ENCODE measurements at regions not wholly inside any gene's neighbourhood (a gene's known extent, or its start where the extent isn't known, plus 50 kb on each side); places are given as distances from the start of the nearest gene placed in this dataset.
"Not testable (repeated sequence)": the region's sequence is repeated elsewhere in the genome, so short reads cannot be mapped to it uniquely, and the experiment has no call there.

DNA sequence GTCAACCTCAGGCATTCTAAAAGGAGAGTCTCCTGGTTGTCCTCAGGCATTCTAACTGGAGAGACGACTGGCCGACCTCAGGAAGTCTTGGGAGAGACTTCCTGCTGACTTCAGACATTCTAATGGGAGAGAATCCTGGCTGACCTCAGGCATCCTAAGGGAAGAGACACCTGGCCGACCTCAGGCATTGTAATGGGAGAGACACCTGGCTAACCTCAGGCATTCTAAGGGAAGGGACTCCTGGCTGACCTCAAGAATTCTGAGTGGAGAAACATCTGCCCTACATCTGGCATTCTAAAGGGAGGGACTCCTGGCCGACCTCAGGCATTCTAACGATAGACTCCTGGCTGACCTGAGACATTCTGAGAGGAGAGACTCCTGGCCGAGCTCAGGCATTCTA lies 1353.3 kb downstream of the UQCRFS1 start:
- no peak for DNase-seq (ENCODE audit: low read depth in 2 of 2)

DNA sequence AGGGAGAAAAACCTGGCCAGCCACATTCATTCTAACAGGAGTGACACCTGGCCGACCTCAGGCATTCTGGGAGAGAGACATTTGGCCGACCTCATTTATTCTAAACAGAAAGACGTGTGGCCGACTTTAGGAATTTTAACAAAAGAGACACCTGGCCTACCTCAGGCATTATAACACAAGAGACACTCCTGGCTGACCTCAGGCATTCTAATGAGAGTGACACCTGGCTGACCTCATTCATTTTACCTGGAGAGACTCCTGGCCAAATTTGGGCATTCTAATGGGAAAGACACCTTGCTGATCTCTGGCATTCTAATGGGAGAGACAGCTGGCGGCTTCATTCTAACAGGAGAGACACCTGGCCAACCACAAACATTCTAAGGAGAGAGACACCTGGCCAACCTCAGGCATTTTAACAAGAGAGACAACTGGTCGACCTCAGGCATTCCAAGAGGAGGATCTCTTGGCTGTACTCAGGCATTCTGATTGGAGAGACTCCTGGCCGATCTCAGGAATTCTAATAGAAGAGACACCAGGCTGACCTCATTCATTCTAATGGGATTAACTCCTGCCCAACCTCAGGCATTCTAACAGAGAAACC lies 1353.9 kb downstream of the UQCRFS1 start:
- DNase-seq (ENCODE audit: low read depth in 2 of 2) = no peak

DNA sequence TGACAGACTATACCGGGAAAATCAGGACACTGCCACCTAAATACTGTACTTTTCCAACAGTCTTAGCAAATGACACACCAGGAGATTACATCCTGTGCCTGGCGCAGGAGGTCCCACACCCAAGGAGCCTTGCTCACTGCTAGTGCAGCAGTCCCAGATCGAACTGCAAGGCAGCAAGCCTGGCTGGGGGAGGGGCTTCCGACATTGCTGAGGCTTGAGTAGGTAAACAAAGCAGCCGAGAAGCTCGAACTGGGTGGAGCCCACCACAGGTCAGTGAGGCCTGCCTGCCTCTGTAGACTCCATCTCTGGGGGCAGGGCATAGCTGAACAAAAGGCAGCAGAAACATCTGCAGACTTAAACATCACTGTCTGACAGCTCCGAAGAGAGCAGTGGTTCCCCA lies 1360.0 kb downstream of the UQCRFS1 start:
- not testable (repeated sequence) for DNase-seq (ENCODE audit: low read depth in 2 of 2)

DNA sequence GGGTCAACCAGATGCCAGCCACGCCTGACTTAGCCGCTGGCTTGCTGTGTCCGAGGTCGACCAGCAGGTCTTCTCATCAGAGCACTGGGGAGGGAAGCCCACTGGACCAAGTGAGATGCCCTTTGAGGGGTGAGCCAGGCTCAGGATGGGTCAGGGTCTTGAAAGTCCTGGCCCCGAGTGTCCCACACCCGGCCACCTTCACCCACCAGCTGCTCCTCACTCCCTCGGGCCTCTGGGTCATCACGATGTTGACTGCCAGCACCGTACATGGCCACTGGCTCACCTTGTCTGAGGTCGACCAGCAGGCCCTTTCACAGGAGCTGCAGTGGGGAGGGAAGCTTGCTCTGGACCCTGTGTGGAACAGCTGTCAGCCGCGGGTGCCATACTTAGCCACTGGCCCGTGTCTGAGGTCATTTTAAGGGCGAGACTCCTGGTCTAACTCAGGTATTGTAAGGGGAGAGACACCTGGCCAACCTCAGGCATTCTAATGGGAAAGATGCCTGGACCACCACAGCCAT lies 1361.3 kb downstream of the UQCRFS1 start:
- no peak for DNase-seq (ENCODE audit: low read depth in 2 of 2)

DNA sequence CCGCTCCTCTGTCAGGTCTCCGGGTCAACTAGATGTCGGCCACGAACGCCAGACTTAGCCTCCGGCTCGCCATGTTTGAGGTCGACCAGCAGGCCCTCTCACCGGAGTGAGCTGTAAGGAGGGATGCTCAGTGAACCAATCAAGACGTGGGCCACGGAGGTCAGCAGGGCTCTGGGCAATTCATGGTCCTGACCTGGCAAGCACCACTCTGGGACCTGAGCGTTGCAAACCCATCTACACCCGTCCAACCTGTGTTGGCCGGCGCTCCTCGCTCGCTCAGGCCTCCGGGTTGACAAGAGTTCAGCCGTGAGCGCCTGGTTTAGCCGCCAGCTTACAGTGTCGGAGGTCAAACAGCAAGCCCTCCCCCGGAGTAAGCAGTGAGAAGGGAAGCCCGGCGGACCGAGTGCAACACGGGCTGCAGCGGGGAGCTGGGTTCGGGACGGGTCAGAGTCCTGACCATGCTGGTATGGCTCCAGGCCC lies 1361.9 kb downstream of the UQCRFS1 start:
- no peak for DNase-seq (ENCODE audit: low read depth in 2 of 2)

DNA sequence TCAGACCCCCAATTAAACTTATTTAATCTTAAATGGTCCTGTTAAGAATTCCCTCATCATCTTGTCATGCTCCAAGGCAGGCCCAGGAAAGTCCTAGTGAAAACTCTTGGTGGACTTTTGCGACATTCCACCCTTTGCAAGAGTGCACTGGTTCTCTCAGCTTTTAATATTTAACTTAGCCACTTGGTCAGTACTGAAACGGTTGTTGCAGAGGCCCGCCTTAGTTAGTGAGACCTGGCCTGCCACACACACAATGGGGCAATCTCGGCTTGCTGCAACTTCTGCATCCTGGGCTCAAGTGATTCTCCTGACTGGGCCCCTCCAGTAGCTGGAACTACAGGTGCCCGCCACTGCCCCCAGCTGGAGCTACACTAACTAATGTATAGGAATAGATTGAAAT lies 1366.0 kb downstream of the UQCRFS1 start:
- no peak for DNase-seq (ENCODE audit: low read depth in 2 of 2)

DNA sequence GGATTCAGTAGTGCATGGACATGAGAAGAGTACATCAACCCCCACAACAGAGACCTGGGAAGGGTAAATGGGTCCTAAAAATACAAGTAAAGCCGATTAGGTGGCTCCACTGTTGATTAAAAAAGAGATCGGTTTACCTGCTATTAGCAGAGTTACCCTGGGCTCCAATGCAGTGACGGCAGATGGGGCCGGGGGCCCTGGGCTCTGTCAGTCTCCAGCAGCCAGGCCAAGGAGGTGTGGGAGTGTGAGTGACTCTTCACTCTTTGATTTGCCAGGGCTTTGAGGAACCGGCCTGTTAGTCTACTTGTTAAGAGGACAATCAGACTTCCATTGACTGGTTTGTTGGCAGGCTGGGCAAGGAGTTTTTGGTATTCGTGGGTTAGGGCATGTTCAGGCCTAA lies 1368.7 kb downstream of the UQCRFS1 start:
- DNase-seq (ENCODE audit: low read depth in 2 of 2) = no peak

DNA sequence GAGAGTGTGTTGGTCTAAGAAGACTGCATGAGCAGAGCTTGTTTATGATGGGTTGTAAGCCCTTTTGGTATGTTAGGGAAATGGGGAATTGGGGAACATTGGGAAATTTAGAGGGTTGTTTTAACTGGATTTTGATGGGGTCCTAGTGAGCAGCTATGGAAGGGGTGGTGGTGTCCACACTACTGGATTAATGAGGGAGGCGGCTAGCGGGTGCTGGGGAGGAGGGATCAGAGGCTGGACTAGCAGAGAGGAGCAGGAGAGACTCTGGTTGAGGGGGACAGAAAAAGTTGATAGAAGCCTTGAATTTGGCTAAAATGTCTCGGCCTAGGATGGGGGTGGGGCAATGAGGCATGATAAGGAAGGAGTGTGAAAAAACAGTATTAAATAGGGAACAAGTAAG lies 1369.1 kb downstream of the UQCRFS1 start:
- DNase-seq (ENCODE audit: low read depth in 2 of 2) = no peak

DNA sequence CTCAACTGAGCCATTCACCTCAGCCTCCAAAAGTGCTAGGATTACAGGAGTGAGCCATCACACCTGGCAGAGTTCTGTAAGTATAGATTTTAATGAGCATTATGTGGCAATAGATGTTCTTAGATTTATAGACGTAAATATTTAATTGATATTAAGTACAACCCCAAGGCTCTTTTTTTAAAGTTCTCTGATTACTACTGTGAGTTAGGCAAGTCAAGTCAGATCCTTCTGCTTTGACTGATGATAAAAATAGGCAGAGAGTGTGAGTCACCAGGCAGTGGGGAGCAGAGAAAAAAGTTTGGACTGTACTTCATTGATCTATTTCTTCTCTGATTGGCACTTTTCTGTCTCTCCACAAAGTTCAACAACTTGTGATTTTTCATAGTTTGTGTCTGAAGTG lies 1379.9 kb downstream of the UQCRFS1 start:
- DNase-seq (ENCODE audit: low read depth in 2 of 2) = no peak

DNA sequence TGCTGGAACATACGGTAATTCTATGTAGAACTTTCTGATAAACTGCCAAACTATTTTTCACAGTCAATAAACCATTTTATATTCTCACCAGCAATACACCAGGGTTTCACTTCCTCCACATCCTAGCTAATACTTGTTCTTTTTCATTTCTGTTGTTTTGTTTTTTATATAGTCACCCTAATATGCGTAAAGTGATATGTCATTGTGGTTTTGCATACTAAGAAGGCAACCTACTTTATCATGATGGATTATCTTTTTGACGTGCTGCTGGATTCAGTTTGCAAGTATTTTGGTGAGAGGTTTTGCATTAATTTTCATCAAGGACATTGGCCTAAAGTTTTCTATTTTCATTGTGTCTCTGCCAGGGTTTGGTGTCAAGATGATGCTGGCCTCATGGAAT lies 1384.1 kb downstream of the UQCRFS1 start:
- no peak for DNase-seq (ENCODE audit: low read depth in 2 of 2)

DNA sequence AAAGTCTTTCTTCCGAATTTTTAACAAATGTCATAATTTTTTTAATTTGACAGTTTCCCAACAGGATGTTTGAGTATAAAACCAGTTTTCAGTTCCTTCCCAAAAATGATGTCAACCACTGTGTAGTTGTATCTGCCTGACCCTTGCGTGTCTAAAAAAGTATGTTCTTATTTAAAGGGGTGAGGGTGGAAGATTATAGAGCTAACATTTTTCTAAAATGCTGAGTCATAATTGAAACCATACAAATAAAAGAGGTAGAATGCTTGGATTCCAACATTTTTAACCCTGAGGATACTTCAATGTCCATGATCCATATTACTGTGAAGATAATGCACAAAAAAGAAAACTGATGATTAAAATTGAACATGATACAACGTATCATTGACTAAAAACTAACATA lies 1388.8 kb downstream of the UQCRFS1 start:
- no peak for DNase-seq (ENCODE audit: low read depth in 2 of 2)

DNA sequence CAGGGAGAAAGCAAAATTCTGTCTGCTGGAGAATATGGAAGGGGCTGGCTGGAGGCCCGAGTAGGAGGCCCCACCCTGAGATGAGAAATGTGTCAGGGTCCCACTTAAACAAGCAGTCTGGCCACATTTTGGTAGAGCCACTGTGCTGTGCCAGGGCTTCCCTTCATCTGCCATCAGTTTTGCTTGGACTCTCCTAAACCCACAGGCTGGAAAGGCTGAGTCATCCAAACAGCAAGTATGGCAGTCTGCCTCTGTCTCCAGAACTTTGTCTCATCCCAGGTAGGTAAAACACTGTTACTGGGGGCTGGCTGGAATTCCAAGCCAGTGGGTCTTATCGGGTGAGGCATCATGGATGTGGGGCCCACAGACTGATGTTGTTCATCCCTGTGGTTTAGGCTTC lies 1390.6 kb downstream of the UQCRFS1 start:
- DNase-seq (ENCODE audit: low read depth in 2 of 2) = no peak

DNA sequence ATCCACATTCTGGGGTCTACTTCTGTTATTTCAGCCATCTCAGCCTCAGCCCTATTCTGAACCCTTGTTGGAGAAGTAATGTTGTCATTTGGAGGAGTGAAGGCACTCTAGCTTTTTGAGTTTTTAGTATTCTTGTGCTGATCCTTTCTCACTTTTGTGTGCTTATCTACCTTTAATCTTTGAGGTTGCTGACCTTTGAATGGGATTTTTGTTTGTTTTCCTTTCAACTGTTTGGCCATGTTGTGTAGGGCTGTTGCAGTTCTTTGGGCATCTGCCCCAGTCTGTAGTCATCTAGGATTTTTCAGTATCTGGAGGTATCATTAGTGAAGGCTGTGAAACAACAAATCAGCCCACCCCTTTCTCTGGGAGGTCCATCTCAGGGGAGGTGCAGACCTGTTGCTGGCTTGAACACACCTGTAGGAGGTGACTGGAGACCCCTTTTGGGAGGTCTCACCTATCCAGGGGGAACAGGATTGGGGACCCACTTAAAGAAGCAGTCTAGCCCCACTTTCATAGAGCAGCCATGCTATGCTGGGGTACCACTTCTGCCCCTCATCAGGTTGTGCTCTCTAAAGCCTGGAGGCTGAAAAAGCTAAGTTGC lies 1391.4 kb downstream of the UQCRFS1 start:
- no peak for DNase-seq (ENCODE audit: low read depth in 2 of 2)

DNA sequence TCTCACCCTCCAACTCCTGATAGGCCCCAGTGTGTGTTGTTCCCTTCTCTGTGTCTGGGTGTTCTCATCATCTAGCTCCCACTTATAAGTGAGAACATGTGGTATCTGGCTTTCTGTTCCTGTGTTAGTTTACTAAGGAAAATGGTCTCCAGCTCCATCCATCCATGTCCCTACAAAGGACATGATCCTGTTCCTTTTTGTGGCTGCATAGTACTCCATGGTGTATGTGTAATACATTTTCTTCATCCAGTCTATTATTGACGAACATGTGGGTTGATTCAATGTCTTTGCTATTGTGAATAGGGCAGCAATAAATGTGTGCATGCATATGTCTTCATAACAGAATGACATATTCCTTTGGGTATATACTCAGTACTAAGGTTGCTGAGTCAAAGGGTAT lies 1397.0 kb downstream of the UQCRFS1 start:
- DNase-seq (ENCODE audit: low read depth in 2 of 2) = no peak

DNA sequence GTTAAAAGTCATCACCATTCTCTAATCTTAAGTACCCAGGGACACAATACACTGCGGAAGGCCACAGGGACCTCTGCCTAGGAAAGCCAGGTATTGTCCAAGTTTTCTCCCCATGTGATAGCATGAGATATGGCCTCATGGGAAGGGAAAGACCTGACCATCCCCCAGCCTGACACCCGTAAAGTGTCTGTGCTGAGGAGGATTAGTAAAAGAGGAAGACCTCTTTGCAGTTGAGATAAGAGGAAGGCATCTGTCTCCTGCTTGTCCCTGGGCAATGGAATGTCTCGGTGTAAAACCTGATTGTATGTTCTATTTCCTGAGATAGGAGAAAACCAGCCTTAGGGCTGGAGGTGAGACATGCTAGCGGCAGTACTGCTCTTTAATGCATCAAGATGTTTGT lies 1398.1 kb downstream of the UQCRFS1 start:
- DNase-seq (ENCODE audit: low read depth in 2 of 2) = not testable (repeated sequence)

DNA sequence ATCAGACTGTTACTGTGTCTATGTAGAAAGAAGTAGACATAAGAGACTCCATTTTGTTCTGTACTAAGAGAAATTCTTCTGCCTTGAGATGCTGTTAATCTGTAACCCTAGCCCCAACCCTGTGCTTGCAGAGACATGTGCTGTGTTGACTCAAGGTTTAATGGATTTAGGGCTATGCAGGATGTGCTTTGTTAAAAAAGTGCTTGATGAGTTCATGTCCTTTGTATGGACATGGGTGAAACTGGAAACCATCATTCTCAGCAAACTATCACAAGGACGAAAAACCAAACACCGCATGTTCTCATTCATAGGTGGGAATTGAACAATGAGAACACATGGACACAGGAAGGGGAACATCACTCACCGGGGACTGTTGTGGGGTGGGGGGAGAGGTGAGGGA lies 1398.7 kb downstream of the UQCRFS1 start:
- DNase-seq (ENCODE audit: low read depth in 2 of 2) = not testable (repeated sequence)

DNA sequence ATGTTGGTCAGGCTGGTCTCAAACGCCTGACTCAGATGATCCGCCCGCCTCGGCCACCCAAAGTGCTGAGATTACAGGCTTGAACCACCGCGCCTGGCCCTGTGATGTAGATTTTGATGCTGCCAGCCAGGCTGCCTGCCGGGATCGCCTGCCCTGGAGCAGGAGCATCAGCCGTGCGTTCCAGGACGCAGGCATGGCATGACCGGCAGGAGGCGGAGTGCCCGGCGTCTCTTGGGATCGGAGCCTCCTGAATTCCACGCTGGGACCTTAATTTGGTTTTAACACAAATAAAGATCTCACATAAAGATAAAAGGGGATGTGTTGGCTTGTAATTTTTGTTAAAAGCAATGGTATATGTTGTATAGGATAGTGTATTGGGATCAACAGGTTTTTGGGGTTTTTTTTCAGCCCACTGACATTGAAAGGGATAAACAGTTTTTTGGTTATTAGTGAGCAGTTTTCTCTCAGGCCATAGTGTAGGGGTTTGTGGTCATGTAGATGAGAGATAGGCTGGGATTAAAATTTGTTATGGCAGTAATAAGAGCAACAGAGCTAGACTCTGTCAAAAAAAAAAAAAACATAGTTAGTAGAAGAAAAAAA lies 1406.4 kb downstream of the UQCRFS1 start:
- no peak for DNase-seq (ENCODE audit: low read depth in 2 of 2)

DNA sequence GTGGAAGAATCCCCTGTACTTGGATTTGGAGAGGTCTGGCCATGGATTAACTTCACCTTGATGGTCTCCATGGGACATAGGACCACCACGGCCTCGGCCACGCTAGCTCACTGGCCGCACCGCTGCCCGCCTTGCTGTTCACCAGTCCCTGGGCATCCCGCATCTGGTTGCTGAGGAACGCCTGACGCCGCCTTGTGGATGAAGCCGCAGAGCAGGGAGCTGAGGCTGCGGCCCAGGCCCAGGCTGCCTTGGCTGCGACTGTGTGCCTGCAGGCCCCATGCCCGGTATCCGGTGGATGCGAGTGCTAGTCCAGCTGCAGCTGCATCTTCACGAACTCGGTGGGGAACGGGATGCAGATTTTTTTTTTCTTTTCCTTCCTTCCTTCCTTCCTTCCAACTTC lies 1407.1 kb downstream of the UQCRFS1 start:
- DNase-seq (ENCODE audit: low read depth in 2 of 2) = no peak

DNA sequence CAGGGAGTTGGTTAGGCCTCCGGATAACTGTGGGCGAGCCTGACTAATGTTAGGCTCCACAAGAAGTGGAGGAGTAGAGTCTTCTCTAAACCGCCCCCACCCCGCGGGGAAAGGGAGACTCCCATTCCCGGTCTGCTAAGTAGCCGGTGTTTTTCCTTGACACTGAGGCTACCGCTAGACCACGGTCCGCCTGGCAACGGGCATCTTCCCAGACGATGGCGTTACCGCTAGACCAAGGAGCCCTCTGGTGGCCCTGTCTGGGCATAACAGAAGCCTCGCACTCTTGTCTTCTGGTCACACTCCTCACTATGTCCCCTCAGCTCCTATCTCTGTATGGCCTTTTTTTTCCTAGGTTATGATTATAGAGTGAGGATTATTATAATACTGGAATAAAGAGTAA lies 1410.7 kb downstream of the UQCRFS1 start:
- DNase-seq (ENCODE audit: low read depth in 2 of 2) = not testable (repeated sequence)

DNA sequence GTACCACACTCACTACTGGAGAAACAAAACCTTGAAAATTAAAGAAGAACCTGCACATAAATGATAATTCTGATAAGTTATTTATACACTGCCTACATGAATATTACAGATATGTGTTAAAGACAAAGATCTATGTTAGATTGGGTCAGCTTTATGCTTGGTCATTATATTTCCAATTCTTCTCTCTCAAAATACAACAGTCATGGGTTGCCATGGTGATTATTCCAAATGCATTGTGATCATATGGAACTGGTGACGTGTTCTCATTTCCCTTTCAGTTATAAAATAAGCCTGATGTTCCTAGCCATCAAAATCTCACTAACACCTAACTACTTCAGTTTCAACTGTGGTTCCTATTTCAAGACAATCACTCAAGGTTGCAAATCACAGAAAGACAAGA lies 1416.4 kb downstream of the UQCRFS1 start:
- DNase-seq (ENCODE audit: low read depth in 2 of 2) = no peak

DNA sequence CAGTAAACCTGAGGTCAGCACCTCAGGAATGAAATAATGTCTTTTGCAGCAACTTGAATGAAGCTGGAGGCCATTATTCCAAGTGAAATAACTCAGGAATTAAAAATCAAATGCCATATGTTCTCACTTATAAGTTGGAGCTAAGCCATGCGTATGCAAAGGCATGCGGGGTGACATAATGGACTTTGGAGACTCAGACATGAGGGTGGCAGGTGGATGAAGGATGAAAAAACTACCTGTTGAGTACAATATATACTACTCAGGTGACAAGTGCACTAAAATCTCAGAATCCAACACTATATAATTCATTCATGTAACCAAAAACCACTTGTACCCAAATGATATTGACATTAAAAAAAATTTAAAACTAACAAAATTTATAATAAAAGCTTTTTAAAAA lies 1416.9 kb downstream of the UQCRFS1 start:
- no peak for DNase-seq (ENCODE audit: low read depth in 2 of 2)

DNA sequence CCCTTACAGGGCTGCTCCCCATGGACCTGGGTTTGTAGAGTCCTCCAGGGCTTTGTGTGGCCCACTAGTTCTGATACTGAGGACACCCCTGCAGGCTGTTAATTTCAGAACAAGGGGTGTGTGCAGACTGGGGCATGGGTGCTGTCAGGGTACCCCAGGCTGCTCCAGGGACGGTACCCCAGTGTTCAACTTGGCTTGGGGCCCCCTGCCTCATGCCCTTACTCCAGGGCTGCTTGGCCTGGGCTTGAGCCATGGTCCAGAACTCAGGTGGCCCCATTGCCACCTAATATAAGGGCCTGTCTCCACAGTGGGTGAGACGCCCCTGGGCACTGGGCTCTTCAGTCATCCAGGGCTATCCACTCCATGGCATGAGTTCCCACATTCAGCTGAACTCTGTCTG lies 1417.6 kb downstream of the UQCRFS1 start:
- DNase-seq (ENCODE audit: low read depth in 2 of 2) = no peak

DNA sequence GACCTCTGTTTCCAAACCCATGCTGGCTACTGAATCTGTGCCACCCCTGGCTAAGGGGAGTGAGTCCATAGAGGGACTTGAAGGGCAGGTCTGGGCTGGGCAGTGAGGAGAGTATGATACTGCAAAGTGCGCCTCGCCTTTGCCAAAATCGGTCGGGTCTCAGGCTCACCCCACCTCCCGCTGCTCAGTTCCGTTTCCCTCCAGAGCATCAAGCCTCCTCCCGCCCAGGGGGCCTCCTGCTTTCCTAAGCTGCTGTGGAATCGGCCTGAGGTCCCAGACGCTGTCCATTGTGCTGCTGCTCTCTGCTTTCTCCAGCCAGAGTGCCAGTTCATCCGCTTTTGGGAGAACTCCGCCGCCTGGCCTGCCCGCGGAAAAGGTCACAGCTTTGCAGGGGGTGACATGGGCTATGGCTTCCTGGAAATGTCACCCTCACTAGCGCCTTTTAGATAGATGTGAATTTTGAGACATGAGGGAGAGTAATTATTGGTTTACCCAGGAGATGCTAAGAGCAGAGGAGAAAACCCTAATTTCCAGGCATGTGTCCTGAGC lies 1418.4 kb downstream of the UQCRFS1 start:
- DNase-seq (ENCODE audit: low read depth in 2 of 2) = peak; percentile 10 to 35
